ENCODE measurements at regions not wholly inside any gene's neighbourhood (a gene's known extent, or its start where the extent isn't known, plus 50 kb on each side); places are given as distances from the start of the nearest gene placed in this dataset.

- no peaks in the 10 kb centered on the region for H4K20me1 ChIP-seq (ENCODE audit: insufficient read depth)
- H3K27me3 ChIP-seq (ENCODE audit: insufficient read depth, low read depth): no peaks in the 10 kb centered on the region
- H3K79me2 ChIP-seq (ENCODE audit: insufficient read depth, low read depth): no peaks in the 10 kb centered on the region
- H2AFZ ChIP-seq (ENCODE audit: low read depth): no peak overlapping the region
- H3K36me3 ChIP-seq (ENCODE audit: insufficient read depth): no peaks in the 10 kb centered on the region
- H3K4me1 ChIP-seq (ENCODE audit: low read depth, poor library complexity, severe bottlenecking): no peaks in the 10 kb centered on the region
- no peak overlapping the region for H3K27ac ChIP-seq
- H3K4me3 ChIP-seq (IDR thresholded peaks at IDR 0.05; ENCODE audit: insufficient read depth, low read depth, low read length): no peak overlapping the region
- no peak for TF ChIP-seq CTCF (conservative IDR thresholded peaks at IDR 0.05; ENCODE audit: low read depth, low read length)
- H3K9ac ChIP-seq: no peak overlapping the region
- H3K4me2 ChIP-seq: no peak overlapping the region
These were observed 102.6 kb downstream of the ADSS2 start for GRCh38 chr1:244349103-244349531.

- TF ChIP-seq CTCF (conservative IDR thresholded peaks at IDR 0.05; ENCODE audit: low read depth, low read length): no peak
These were observed 102.1 kb downstream of the ADSS2 start for GRCh38 chr1:244349581-244350001.

GRCh38 chr1:244350027-244350426, 101.7 kb downstream of the ADSS2 start:
- Histone ChIP-seq H3K4me3 (IDR thresholded peaks at IDR 0.05; ENCODE audit: insufficient read depth, low read depth, low read length) (no peak overlapping the region), H2AFZ (ENCODE audit: low read depth) (no peak overlapping the region), H3K27me3 (ENCODE audit: insufficient read depth, low read depth) (no peaks in the 10 kb centered on the region), H3K9ac (no peak overlapping the region), H4K20me1 (ENCODE audit: insufficient read depth) (no peaks in the 10 kb centered on the region), H3K27ac (no peak overlapping the region), H3K4me1 (ENCODE audit: low read depth, poor library complexity, severe bottlenecking) (no peaks in the 10 kb centered on the region), H3K4me2 (no peak overlapping the region), H3K79me2 (ENCODE audit: insufficient read depth, low read depth) (no peaks in the 10 kb centered on the region), H3K36me3 (ENCODE audit: insufficient read depth) (no peaks in the 10 kb centered on the region)
- TF ChIP-seq CTCF (conservative IDR thresholded peaks at IDR 0.05; ENCODE audit: low read depth, low read length): no peak

More at GRCh38 chr1:244349581-244350001, 102.1 kb downstream of the ADSS2 start:
- Histone ChIP-seq H4K20me1 (ENCODE audit: insufficient read depth) (no peaks in the 10 kb centered on the region), H3K9ac (no peak overlapping the region), H3K27ac (no peak overlapping the region), H3K36me3 (ENCODE audit: insufficient read depth) (no peaks in the 10 kb centered on the region), H2AFZ (ENCODE audit: low read depth) (no peak overlapping the region), H3K4me2 (no peak overlapping the region), H3K27me3 (ENCODE audit: insufficient read depth, low read depth) (no peaks in the 10 kb centered on the region), H3K4me3 (IDR thresholded peaks at IDR 0.05; ENCODE audit: insufficient read depth, low read depth, low read length) (no peak overlapping the region), H3K79me2 (ENCODE audit: insufficient read depth, low read depth) (no peaks in the 10 kb centered on the region), H3K4me1 (ENCODE audit: low read depth, poor library complexity, severe bottlenecking) (no peaks in the 10 kb centered on the region)

GRCh38 chr1:244352156-244352830, 99.4 kb downstream of the ADSS2 start:
- Histone ChIP-seq H3K79me2 (ENCODE audit: insufficient read depth, low read depth) (no peaks in the 10 kb centered on the region), H3K4me2 (no peak overlapping the region), H3K4me1 (ENCODE audit: low read depth, poor library complexity, severe bottlenecking) (no peaks in the 10 kb centered on the region), H3K36me3 (ENCODE audit: insufficient read depth) (no peaks in the 10 kb centered on the region), H3K9ac (no peak overlapping the region), H3K27me3 (ENCODE audit: insufficient read depth, low read depth) (no peaks in the 10 kb centered on the region), H3K27ac (no peak overlapping the region), H4K20me1 (ENCODE audit: insufficient read depth) (no peaks in the 10 kb centered on the region), H2AFZ (ENCODE audit: low read depth) (no peak overlapping the region), H3K4me3 (IDR thresholded peaks at IDR 0.05; ENCODE audit: insufficient read depth, low read depth, low read length) (no peak overlapping the region)
- no peak for TF ChIP-seq CTCF (conservative IDR thresholded peaks at IDR 0.05; ENCODE audit: low read depth, low read length)
